IPS DF 6.9 (cell line): ENCODE measurements at regions not wholly inside any gene's neighbourhood (a gene's known extent, or its start where the extent isn't known, plus 50 kb on each side); places are given as distances from the start of the nearest gene placed in this dataset.

Source experiments
- DNase-seq: peaks from one replicate; pipeline ENCODE4 v3.0.0-alpha.2; 2013; ENCODE audit warnings: low read depth, low spot score
- H3K27ac ChIP-seq: one replicate; pipeline ENCODE4 v1.5.1; 2013; ENCODE audit warnings: low read length, control low read depth
- H3K27me3 ChIP-seq: 2 replicates; pipeline ENCODE4 v1.6.1; 2013; ENCODE audit warnings: mild to moderate bottlenecking, low read length; ENCODE audit not compliant: control insufficient read depth, insufficient read depth
- H3K36me3 ChIP-seq: 2 replicates; pipeline ENCODE4 v1.6.1; 2013; ENCODE audit warnings: low read length; ENCODE audit not compliant: control insufficient read depth, insufficient read depth
- H3K4me1 ChIP-seq: 2 replicates; pipeline ENCODE4 v1.6.1; 2013; ENCODE audit warnings: low read length; ENCODE audit not compliant: control insufficient read depth, insufficient read depth
- H3K4me3 ChIP-seq: 2 replicates; pipeline ENCODE4 v1.5.1; 2013; ENCODE audit warnings: mild to moderate bottlenecking, low read length
- H3K9me3 ChIP-seq: 2 replicates; pipeline ENCODE4 v1.6.1; 2013; ENCODE audit warnings: low read length, inconsistent platforms; ENCODE audit not compliant: control insufficient read depth, insufficient read depth
- WGBS: extraction: QIAGEN DNeasy Blood & Tissue Kit; methylation state at CpG from one replicate; pipeline ENCODE4 v1.1.7; 2013; ENCODE audit warnings: mixed read lengths, missing lambda C conversion rate; ENCODE audit not compliant: insufficient read length, insufficient coverage; 5-methylcytosine and 5-hydroxymethylcytosine counted together

DNA sequence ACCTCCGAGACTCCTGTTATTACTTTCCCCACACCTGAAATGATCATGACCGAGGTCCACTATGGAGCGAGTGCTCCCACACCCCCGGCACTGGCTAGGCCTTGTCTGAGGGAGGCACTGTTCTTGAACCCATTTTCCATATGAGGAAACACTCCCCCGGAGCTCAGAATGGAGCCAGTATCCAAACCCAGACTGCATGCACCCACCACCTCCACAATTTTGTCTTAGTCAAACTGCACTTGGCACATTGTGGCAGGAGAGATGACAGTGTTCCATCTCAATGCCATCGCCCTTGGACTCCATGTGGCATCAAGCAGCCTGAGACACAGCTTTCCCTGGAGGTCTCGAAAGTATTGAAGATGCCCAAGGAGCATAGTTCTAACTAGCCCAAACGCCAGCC, 154.1 kb downstream of the NUP210 start:
- Histone ChIP-seq H3K4me3 (no peak overlapping the region), H3K9me3 (no peaks in the 10 kb centered on the region), H3K27ac (no peak overlapping the region), H3K4me1 (0 out of 2 replicates have a peak, but pooled peaks cover 2% of the 10 kb centered on the region), H3K36me3 (no peaks in the 10 kb centered on the region), H3K27me3 (no peaks in the 10 kb centered on the region)
- DNase-seq = no peak
- WGBS = no CpG with 5 or more reads among the region's 8 CpGs

DNA sequence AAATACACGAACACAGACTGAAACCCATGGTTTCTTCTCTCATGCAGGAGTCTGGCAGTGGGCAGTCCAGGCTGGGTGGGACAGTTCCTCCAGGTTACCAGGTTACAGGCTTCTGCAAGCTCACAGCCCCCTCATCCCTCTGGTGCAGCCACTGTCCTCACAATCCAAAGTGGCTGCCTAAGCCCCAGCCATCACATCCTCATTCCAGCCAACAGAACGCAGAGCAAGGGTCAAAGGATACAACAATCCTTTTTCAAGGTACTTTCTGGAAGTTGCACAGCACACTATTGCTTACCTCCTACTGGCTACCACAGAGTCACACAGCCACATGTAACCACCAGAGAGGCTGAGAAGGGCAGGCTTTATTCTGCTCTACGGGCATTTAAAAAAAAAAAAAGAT, 154.6 kb downstream of the NUP210 start:
- H3K4me1 ChIP-seq = 0 out of 2 replicates have a peak, but pooled peaks cover 2% of the 10 kb centered on the region
- no CpG with 5 or more reads among the region's 3 CpGs for WGBS
- H3K4me3 ChIP-seq = no peak overlapping the region
- H3K27ac ChIP-seq = no peak overlapping the region
- H3K27me3 ChIP-seq = no peaks in the 10 kb centered on the region
- no peaks in the 10 kb centered on the region for H3K9me3 ChIP-seq
- no peaks in the 10 kb centered on the region for H3K36me3 ChIP-seq
- DNase-seq = no peak

DNA sequence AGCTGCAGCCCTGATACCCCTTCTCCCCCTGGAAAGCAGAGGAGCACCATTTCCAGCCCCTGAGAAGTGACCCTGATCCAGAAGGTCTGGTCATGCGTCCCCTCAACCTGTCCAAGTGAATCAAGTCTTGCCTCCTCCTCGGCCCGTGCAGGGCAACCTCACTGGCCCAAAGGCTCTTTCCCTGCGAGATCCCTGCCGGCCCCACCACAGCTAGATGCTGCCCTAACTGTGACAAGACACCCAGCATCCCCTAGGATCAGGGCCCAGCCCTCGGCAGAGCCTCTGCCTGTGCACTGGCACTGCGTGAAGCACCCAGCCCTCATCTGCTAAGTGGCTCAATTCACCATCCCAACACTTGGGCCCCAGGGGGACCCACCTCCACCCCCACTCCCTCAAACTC, 155.1 kb downstream of the NUP210 start:
- no peak for DNase-seq
- Histone ChIP-seq H3K27ac (no peak overlapping the region), H3K27me3 (no peaks in the 10 kb centered on the region), H3K4me3 (no peak overlapping the region), H3K9me3 (no peaks in the 10 kb centered on the region), H3K4me1 (0 out of 2 replicates have a peak, but pooled peaks cover 2% of the 10 kb centered on the region), H3K36me3 (no peaks in the 10 kb centered on the region)
- no CpG with 5 or more reads among the region's 7 CpGs for WGBS

DNA sequence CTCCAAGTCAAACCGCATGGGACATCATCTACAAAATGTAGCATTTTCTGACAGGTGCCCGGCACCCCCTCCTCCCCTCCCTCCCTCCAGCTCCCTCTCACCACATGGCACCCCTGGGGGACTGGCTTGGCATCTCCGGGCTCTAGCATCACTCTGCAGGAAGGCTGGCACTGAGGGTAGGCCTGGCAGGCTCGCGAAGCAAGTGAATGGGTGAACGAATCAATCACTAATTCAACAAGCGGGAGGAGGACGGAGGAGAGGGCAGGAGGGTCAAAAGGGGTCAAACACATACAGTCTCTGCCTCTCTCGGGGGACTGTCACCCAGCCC, 155.7 kb downstream of the NUP210 start:
- no CpG with 5 or more reads among the region's 9 CpGs for WGBS
- Histone ChIP-seq H3K27me3 (no peaks in the 10 kb centered on the region), H3K36me3 (no peaks in the 10 kb centered on the region), H3K9me3 (no peaks in the 10 kb centered on the region), H3K4me1 (0 out of 2 replicates have a peak, but pooled peaks cover 2% of the 10 kb centered on the region), H3K4me3 (no peak overlapping the region), H3K27ac (no peak overlapping the region)
- no peak for DNase-seq

- WGBS = no CpG with 5 or more reads among the region's 26 CpGs
- H3K36me3 ChIP-seq = no peaks in the 10 kb centered on the region
- no peaks in the 10 kb centered on the region for H3K9me3 ChIP-seq
- H3K27ac ChIP-seq = no peak overlapping the region
- no peak for DNase-seq
- 0 out of 2 replicates have a peak, but pooled peaks cover 2% of the 10 kb centered on the region for H3K4me1 ChIP-seq
- H3K4me3 ChIP-seq = no peak overlapping the region
- no peaks in the 10 kb centered on the region for H3K27me3 ChIP-seq
Observed at GRCh38 chr3:13263770-13264467, 156.2 kb downstream of the NUP210 start.

GRCh38 chr3:13262493-13263211, 157.5 kb downstream of the NUP210 start:
- 0 out of 2 replicates have a peak, but pooled peaks cover 2% of the 10 kb centered on the region for H3K4me1 ChIP-seq
- H3K27ac ChIP-seq = no peak overlapping the region
- no CpG with 5 or more reads among the region's 7 CpGs for WGBS
- no peaks in the 10 kb centered on the region for H3K9me3 ChIP-seq
- no peaks in the 10 kb centered on the region for H3K36me3 ChIP-seq
- no peaks in the 10 kb centered on the region for H3K27me3 ChIP-seq
- H3K4me3 ChIP-seq = no peak overlapping the region
- DNase-seq = no peak

- Histone ChIP-seq H3K4me3 (no peak overlapping the region), H3K27ac (no peak overlapping the region), H3K9me3 (no peaks in the 10 kb centered on the region), H3K27me3 (no peaks in the 10 kb centered on the region), H3K4me1 (0 out of 2 replicates have a peak, but pooled peaks cover 2% of the 10 kb centered on the region), H3K36me3 (no peaks in the 10 kb centered on the region)
- WGBS = no CpG with 5 or more reads among the region's 6 CpGs
- no peak for DNase-seq
Observed at GRCh38 chr3:13261892-13262291, 158.2 kb downstream of the NUP210 start.

DNA sequence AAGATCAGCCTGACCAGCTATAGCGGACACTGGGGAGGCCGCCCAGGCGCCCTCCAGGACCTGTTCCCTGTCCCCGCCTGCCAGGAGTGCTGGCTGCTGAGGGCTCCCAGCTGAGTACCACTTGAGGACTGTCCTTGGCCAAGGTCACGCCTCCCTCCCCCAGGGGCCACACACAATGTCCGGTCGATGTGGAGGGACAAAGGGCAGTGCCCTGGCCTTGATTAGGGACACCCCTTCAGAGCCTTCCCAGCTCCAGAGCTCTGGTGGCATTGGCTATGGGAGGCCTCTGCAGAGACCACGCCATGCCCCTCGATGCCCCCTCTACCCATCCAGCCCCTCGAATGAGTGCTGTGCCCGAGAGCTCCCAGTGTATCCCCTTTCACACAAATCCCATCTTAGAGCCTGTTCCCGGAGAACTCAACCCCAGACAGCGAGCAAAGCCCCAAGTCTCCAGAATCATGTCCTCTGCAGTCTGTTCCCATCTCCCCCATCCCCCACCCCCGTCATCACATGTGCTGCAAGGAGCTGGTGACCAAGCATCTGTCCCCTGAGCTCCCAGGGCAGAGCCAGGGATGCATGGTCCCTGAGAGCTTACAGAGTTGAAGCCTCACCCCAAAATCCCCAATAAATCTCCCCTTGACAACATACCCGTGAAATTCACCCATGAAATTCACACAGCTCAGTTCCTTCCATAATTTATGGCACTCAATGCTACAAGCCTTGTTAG, 158.9 kb downstream of the NUP210 start:
- H3K36me3 ChIP-seq = no peaks in the 10 kb centered on the region
- H3K27me3 ChIP-seq = no peaks in the 10 kb centered on the region
- no CpG with 5 or more reads among the region's 15 CpGs for WGBS
- no peak for DNase-seq
- H3K4me3 ChIP-seq = no peak overlapping the region
- H3K27ac ChIP-seq = no peak overlapping the region
- no peaks in the 10 kb centered on the region for H3K9me3 ChIP-seq
- H3K4me1 ChIP-seq = 0 out of 2 replicates have a peak, but pooled peaks cover 2% of the 10 kb centered on the region

DNA sequence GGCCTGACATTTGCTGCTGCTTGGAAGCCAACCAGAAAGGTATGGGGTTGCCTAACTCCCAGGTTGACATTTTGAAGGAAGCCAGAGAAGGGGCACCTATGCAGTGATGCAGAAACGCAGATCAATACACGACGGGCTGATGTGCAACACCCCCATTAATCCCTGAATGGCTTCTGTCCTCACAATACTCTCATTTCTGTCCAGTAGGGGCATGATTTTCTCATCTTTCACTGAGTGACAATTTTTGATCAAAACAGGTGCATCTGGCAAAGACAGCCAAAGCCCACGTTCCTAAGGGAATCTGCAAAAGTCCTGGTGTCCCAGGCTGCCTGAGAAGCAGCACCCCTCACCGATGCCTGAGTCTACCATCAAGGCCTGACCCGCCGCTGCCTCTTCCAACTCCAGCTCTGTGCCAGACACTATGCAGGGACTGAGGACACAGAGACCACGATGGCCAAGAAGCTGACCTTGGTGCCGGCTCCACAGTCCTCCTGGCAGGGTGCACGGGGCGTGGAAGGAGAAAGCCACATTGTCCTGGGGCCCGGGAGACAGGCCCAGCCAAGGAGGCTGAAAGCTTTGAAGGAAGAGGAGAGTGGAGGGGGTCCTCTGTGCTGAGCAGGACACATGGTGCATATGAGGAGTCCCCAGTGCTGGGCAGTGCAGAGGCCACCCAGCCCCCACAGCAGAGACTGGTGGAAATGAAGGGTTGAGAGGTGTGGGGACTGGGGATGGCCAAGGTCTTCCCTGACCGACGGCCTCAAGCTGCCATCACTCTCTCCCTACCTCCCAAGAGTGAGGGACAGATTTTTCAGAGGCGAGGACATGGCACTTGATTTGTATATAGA, 159.6 kb downstream of the NUP210 start:
- H3K4me1 ChIP-seq = 0 out of 2 replicates have a peak, but pooled peaks cover 2% of the 10 kb centered on the region
- no peaks in the 10 kb centered on the region for H3K27me3 ChIP-seq
- H3K9me3 ChIP-seq = no peaks in the 10 kb centered on the region

GRCh38 chr3:13259831-13260230, 160.3 kb downstream of the NUP210 start:
- Histone ChIP-seq H3K27ac (no peak overlapping the region), H3K36me3 (no peaks in the 10 kb centered on the region), H3K27me3 (no peaks in the 10 kb centered on the region), H3K4me1 (0 out of 2 replicates have a peak, but pooled peaks cover 2% of the 10 kb centered on the region), H3K4me3 (no peak overlapping the region), H3K9me3 (no peaks in the 10 kb centered on the region)
- no peak for DNase-seq
- no CpG with 5 or more reads among the region's 5 CpGs for WGBS

More for the DNA sequence above, 159.6 kb downstream of the NUP210 start:
- no CpG with 5 or more reads among the region's 15 CpGs for WGBS
- no peak overlapping the region for H3K4me3 ChIP-seq
- DNase-seq = no peak
- H3K36me3 ChIP-seq = no peaks in the 10 kb centered on the region
- H3K27ac ChIP-seq = no peak overlapping the region
